ENCODE measurements at regions not wholly inside any gene's neighbourhood (a gene's known extent, or its start where the extent isn't known, plus 50 kb on each side); places are given as distances from the start of the nearest gene placed in this dataset.

GRCh38 chr16:50939356-50939755, 197.5 kb downstream of the CYLD start:
- Histone ChIP-seq H3K4me3 (ENCODE audit: low read length) (no peak overlapping the region), H3K9me3 (ENCODE audit: low read length) (no peaks in the 10 kb centered on the region), H3K36me3 (ENCODE audit: insufficient read depth, low read length) (no peaks in the 10 kb centered on the region), H3K27ac (ENCODE audit: low read depth, low read length) (no peak overlapping the region), H3K27me3 (ENCODE audit: insufficient read depth, low read length, poor library complexity, severe bottlenecking) (no peaks in the 10 kb centered on the region), H3K4me1 (ENCODE audit: insufficient read depth, low read length) (no peaks in the 10 kb centered on the region)
- POLR2A ChIA-PET: no interaction called here
- H3K27me3 Mint-ChIP-seq: peaks cover 7 to 33% of the 10 kb centered on the region in 2 donors
- H3K36me3 Mint-ChIP-seq: no peaks in the 10 kb centered on the region
- CTCF ChIA-PET: no interaction called here
- no peak for DNase-seq
- H3K4me1 Mint-ChIP-seq: no peaks in the 10 kb centered on the region
- H3K4me3 Mint-ChIP-seq: no peak overlapping the region
- no peaks in the 10 kb centered on the region for H3K9me3 Mint-ChIP-seq
- H3K27ac Mint-ChIP-seq: no peak overlapping the region

DNA sequence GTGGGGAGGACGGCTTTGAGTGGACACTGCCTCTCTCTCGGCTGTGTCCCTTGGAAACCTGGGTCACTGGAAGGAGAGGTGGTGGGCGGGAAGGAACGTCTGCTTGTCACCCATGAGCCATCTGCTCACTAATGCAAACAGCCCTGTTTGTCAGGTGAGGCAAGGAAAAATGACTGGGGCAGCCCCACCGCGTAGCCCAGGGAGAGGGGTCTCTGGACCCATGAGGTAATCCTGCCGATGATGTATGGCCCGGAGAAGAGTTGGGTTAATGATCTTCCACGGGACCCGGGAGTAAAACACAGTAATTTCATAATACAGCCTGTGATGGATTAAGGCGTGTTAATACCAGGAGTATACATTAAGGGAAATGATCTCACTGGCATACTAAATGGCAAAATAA, 197.0 kb downstream of the CYLD start:
- H3K4me3 Mint-ChIP-seq: no peak overlapping the region

GRCh38 chr16:50933262-50933661, 191.4 kb downstream of the CYLD start:
- no peak overlapping the region for H3K27ac Mint-ChIP-seq
- no peaks in the 10 kb centered on the region for H3K36me3 Mint-ChIP-seq
- ChIA-PET CTCF (no interaction called here), POLR2A (no interaction called here)
- H3K9me3 ChIP-seq (ENCODE audit: low read length): no peaks in the 10 kb centered on the region
- H3K36me3 ChIP-seq (ENCODE audit: insufficient read depth, low read length): no peaks in the 10 kb centered on the region
- H3K27me3 Mint-ChIP-seq: peaks cover 10 to 36% of the 10 kb centered on the region in 2 donors
- H3K27me3 ChIP-seq (ENCODE audit: insufficient read depth, low read length, poor library complexity, severe bottlenecking): no peaks in the 10 kb centered on the region
- H3K4me3 Mint-ChIP-seq: no peak overlapping the region
- H3K27ac ChIP-seq (ENCODE audit: low read depth, low read length): no peak overlapping the region
- no peaks in the 10 kb centered on the region for H3K4me1 ChIP-seq (ENCODE audit: insufficient read depth, low read length)
- H3K4me3 ChIP-seq (ENCODE audit: low read length): no peak overlapping the region
- DNase-seq: no peak
- no peaks in the 10 kb centered on the region for H3K4me1 Mint-ChIP-seq
- peaks cover 0 to 2% (median 0%) of the 10 kb centered on the region in 5 donors for H3K9me3 Mint-ChIP-seq

More for the DNA sequence above, 197.0 kb downstream of the CYLD start:
- Histone ChIP-seq H3K27ac (ENCODE audit: low read depth, low read length) (no peak overlapping the region), H3K4me1 (ENCODE audit: insufficient read depth, low read length) (no peaks in the 10 kb centered on the region), H3K9me3 (ENCODE audit: low read length) (no peaks in the 10 kb centered on the region), H3K27me3 (ENCODE audit: insufficient read depth, low read length, poor library complexity, severe bottlenecking) (no peaks in the 10 kb centered on the region), H3K36me3 (ENCODE audit: insufficient read depth, low read length) (no peaks in the 10 kb centered on the region), H3K4me3 (ENCODE audit: low read length) (no peak overlapping the region)
- Mint-ChIP-seq H3K27me3 (peaks cover 7 to 33% of the 10 kb centered on the region in 2 donors), H3K4me1 (no peaks in the 10 kb centered on the region), H3K27ac (no peak overlapping the region), H3K9me3 (no peaks in the 10 kb centered on the region), H3K36me3 (no peaks in the 10 kb centered on the region)
- no peak for DNase-seq
- ChIA-PET POLR2A (no interaction called here), CTCF (no interaction called here)

GRCh38 chr16:50932348-50932935, 190.6 kb downstream of the CYLD start:
- no peaks in the 10 kb centered on the region for H3K36me3 Mint-ChIP-seq
- H3K36me3 ChIP-seq (ENCODE audit: insufficient read depth, low read length): no peaks in the 10 kb centered on the region
- no peak overlapping the region for H3K27ac ChIP-seq (ENCODE audit: low read depth, low read length)
- no peaks in the 10 kb centered on the region for H3K4me1 ChIP-seq (ENCODE audit: insufficient read depth, low read length)
- ChIA-PET POLR2A (no interaction called here), CTCF (no interaction called here)
- H3K9me3 ChIP-seq (ENCODE audit: low read length): no peaks in the 10 kb centered on the region
- H3K4me3 ChIP-seq (ENCODE audit: low read length): no peak overlapping the region
- H3K4me1 Mint-ChIP-seq: no peaks in the 10 kb centered on the region
- H3K27me3 ChIP-seq (ENCODE audit: insufficient read depth, low read length, poor library complexity, severe bottlenecking): no peaks in the 10 kb centered on the region
- no peak for DNase-seq
- H3K27ac Mint-ChIP-seq: no peak overlapping the region
- peaks cover 0 to 2% (median 0%) of the 10 kb centered on the region in 5 donors for H3K9me3 Mint-ChIP-seq
- H3K27me3 Mint-ChIP-seq: peaks cover 10 to 35% of the 10 kb centered on the region in 2 donors
- H3K4me3 Mint-ChIP-seq: no peak overlapping the region

DNA sequence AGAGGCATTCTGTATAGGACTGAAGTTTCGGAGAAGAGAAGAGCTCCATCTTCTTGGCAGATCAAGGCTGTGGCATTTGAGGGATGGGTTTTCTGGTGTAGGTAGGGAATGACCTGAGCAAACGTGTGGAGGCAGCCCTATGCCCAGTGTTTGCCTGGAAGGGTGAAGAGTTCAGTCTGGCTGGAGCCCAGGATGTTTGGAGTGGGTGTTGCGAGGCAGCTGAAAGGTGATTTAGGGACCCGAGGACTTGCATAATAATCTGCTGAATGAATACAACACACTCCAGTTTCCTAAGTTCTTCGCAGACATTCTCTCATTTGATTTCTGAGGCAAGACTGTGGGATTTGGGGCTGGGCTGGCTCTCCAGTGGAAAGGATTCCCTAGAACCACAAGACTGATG, 186.2 kb downstream of the CYLD start:
- no peak overlapping the region for H3K4me3 ChIP-seq (ENCODE audit: low read length)
- H3K36me3 Mint-ChIP-seq: no peaks in the 10 kb centered on the region
- POLR2A ChIA-PET: no interaction called here
- H3K4me3 Mint-ChIP-seq: no peak overlapping the region
- peaks cover 0 to 2% (median 0%) of the 10 kb centered on the region in 5 donors for H3K9me3 Mint-ChIP-seq
- H3K27me3 Mint-ChIP-seq: peaks cover 9 to 19% of the 10 kb centered on the region in 2 donors
- H3K4me1 Mint-ChIP-seq: no peaks in the 10 kb centered on the region
- H3K27ac Mint-ChIP-seq: no peak overlapping the region
- H3K4me1 ChIP-seq (ENCODE audit: insufficient read depth, low read length): no peaks in the 10 kb centered on the region
- H3K27me3 ChIP-seq (ENCODE audit: insufficient read depth, low read length, poor library complexity, severe bottlenecking): no peaks in the 10 kb centered on the region
- CTCF ChIA-PET: no interaction called here
- no peak overlapping the region for H3K27ac ChIP-seq (ENCODE audit: low read depth, low read length)
- H3K9me3 ChIP-seq (ENCODE audit: low read length): no peaks in the 10 kb centered on the region
- H3K36me3 ChIP-seq (ENCODE audit: insufficient read depth, low read length): no peaks in the 10 kb centered on the region
- DNase-seq: no peak

DNA sequence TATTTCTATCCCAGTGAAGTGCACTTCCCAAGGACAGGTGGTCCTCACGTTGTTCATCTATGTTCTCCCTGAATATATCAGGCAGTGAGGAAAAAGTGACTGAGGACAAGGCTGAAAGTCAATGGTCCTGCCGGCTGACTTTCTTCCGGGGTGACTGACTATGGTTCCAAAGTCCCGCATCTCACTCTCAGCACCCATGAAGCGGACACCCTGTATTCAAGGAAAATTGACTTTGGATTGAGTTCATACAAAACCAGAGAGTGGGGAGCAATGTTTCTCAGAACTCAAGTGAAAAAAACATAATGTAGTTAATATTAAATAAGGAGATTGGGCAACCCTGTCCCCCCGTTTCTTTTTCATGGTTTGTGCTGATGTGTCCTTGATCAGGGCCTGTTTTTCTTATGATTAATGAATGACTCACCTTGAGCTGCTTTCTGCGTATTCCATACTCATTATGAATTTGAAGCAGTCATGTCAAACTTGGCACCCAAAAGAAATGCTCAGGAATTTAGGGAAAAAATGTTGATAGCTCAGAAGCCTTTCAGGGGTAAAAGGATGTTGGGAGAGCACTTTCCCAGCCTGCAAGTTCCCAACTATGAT, 184.0 kb downstream of the CYLD start:
- Histone ChIP-seq H3K36me3 (ENCODE audit: insufficient read depth, low read length) (no peaks in the 10 kb centered on the region), H3K4me1 (ENCODE audit: insufficient read depth, low read length) (no peaks in the 10 kb centered on the region), H3K4me3 (ENCODE audit: low read length) (no peak overlapping the region), H3K27ac (ENCODE audit: low read depth, low read length) (no peak overlapping the region), H3K9me3 (ENCODE audit: low read length) (no peaks in the 10 kb centered on the region), H3K27me3 (ENCODE audit: insufficient read depth, low read length, poor library complexity, severe bottlenecking) (no peaks in the 10 kb centered on the region)
- POLR2A ChIA-PET: no interaction called here
- no peak overlapping the region for H3K4me3 Mint-ChIP-seq
- H3K9me3 Mint-ChIP-seq: no peaks in the 10 kb centered on the region
- CTCF ChIA-PET: no interaction called here
- H3K27ac Mint-ChIP-seq: no peak overlapping the region
- H3K36me3 Mint-ChIP-seq: no peaks in the 10 kb centered on the region
- H3K4me1 Mint-ChIP-seq: no peaks in the 10 kb centered on the region
- H3K27me3 Mint-ChIP-seq: peaks cover 3 to 9% of the 10 kb centered on the region in 2 donors
- DNase-seq: no peak

DNA sequence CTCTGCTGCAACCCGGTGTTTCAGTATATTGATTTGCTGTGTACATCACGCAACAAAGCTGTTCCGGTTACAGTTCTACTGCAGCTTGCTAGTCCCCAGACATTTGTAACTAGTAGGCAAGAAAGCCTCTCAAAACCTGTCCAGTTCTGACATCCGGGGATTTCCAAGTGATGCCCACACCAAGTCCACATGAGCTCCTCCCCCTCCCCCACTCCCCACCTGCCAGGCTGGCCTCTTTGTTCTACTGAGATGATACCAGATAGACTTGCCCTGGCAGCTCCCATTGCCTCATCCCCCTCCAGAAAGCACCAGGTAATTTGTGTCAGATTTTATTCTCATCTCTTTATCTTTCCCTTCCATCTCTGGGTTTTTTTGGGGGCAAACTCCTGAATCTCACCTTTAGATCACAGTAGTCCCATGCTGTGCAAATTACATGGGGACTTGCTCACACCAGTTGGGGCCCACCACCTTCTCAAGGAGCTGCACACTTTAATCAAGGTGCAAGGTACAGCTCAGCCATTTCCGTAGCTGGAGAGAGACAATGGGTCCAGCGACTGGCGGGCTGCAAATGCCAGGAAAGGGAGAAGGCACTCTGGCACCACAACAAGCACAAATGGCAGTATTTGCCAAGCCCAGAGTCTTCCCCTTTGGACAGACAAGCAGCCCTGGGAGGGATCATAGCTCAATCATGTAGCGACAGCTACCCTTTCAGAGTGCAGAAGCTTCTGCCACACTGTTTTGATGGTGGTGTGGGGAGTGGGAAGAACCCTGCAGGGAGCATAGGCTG, 183.1 kb downstream of the CYLD start:
- H3K27ac ChIP-seq (ENCODE audit: low read depth, low read length): no peak overlapping the region
- H3K4me1 ChIP-seq (ENCODE audit: insufficient read depth, low read length): no peaks in the 10 kb centered on the region
- no peak for DNase-seq
- CTCF ChIA-PET: no interaction called here
- no peaks in the 10 kb centered on the region for H3K27me3 ChIP-seq (ENCODE audit: insufficient read depth, low read length, poor library complexity, severe bottlenecking)
- no peaks in the 10 kb centered on the region for H3K9me3 Mint-ChIP-seq
- no peaks in the 10 kb centered on the region for H3K36me3 Mint-ChIP-seq
- no peaks in the 10 kb centered on the region for H3K9me3 ChIP-seq (ENCODE audit: low read length)
- POLR2A ChIA-PET: no interaction called here
- no peak overlapping the region for H3K4me3 Mint-ChIP-seq
- no peaks in the 10 kb centered on the region for H3K36me3 ChIP-seq (ENCODE audit: insufficient read depth, low read length)
- H3K27me3 Mint-ChIP-seq: peaks cover 3 to 9% of the 10 kb centered on the region in 2 donors
- no peak overlapping the region for H3K27ac Mint-ChIP-seq
- no peaks in the 10 kb centered on the region for H3K4me1 Mint-ChIP-seq
- H3K4me3 ChIP-seq (ENCODE audit: low read length): no peak overlapping the region

DNA sequence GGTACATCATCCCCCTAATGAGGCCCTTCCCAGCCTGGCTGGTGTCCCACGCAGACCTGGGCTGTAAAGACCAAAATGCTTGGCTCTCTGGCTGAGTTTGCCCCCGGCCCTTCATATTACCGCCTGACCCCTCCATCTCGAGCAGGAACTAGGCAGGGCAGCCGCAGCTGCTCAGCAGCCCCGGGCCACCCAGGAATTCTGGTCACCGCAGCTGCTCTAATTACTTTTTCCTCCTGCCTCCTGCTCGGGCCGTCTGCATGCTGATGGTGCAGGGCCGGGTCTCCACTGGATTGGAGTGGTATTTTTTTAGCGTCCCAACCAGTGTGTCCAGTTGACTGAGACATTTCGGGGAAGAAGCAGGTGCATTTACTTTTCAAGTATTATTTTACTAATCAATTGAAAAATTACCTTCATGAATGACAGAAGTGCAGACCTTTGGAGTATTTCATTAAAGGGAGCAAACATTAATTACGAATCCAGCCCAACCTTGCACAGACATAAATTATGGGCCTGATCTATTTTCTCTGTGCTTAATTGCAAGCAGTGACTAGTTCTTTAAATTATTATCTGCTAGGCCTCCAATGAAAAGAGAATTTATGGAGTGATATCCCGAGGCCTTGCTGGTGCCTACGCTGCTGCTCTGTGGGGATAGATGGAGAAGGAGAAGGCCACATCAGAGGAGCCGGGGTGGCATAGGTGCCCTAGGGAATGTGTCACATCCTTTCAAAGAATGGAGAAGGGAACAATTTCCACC, 176.2 kb downstream of the CYLD start:
- Histone ChIP-seq H3K36me3 (ENCODE audit: insufficient read depth, low read length) (no peaks in the 10 kb centered on the region), H3K4me1 (ENCODE audit: insufficient read depth, low read length) (no peaks in the 10 kb centered on the region), H3K4me3 (ENCODE audit: low read length) (no peak overlapping the region), H3K27ac (ENCODE audit: low read depth, low read length) (no peak overlapping the region), H3K9me3 (ENCODE audit: low read length) (no peaks in the 10 kb centered on the region), H3K27me3 (ENCODE audit: insufficient read depth, low read length, poor library complexity, severe bottlenecking) (no peaks in the 10 kb centered on the region)
- peaks cover 9 to 10% of the 10 kb centered on the region in 2 donors for H3K27me3 Mint-ChIP-seq
- ChIA-PET POLR2A (no interaction called here), CTCF (no interaction called here)
- DNase-seq: no peak
- H3K27ac Mint-ChIP-seq: no peak overlapping the region
- H3K9me3 Mint-ChIP-seq: peaks cover 0 to 2% (median 0%) of the 10 kb centered on the region in 5 donors
- H3K36me3 Mint-ChIP-seq: no peaks in the 10 kb centered on the region
- H3K4me1 Mint-ChIP-seq: no peaks in the 10 kb centered on the region
- no peak overlapping the region for H3K4me3 Mint-ChIP-seq
